Neural crest cell (in vitro differentiated cells): ENCODE measurements at regions not wholly inside any gene's neighbourhood (a gene's known extent, or its start where the extent isn't known, plus 50 kb on each side); places are given as distances from the start of the nearest gene placed in this dataset.

Experiments used
- DNase-seq: peaks from one replicate; pipeline ENCODE4 v3.0.0; 2021; ENCODE audit warnings: low read depth, mixed read lengths, low spot score
- H3K27ac Mint-ChIP-seq: one replicate; pipeline ENCODE4 v1.8.0; 2021; ENCODE audit warnings: mild to moderate bottlenecking, mixed read lengths; ENCODE audit not compliant: unreplicated experiment
- H3K27me3 Mint-ChIP-seq: 2 replicates; pipeline ENCODE4 v1.8.0; 2021; ENCODE audit warnings: low read depth, mild to moderate bottlenecking, mixed read lengths
- H3K36me3 Mint-ChIP-seq: 2 replicates; pipeline ENCODE4 v1.8.0; 2021; ENCODE audit warnings: low read depth, mild to moderate bottlenecking, mixed read lengths
- H3K4me1 Mint-ChIP-seq: 2 replicates; pipeline ENCODE4 v1.8.0; 2021; ENCODE audit warnings: mixed read lengths
- H3K4me3 Mint-ChIP-seq: one replicate; pipeline ENCODE4 v1.8.0; 2021; ENCODE audit warnings: mild to moderate bottlenecking, mixed read lengths
- H3K9me3 Mint-ChIP-seq: 2 replicates; pipeline ENCODE4 v1.8.0; 2021; ENCODE audit warnings: mixed read lengths
- TF ChIP-seq, protein P1 (sequence below): fragments of 200-600 bp; sonication (generic); conservative IDR thresholded peaks from 2 replicates; pipeline ENCODE4 v1.5.0; 2021; ENCODE audit warnings: antibody characterized with exemption, mild to moderate bottlenecking

DNA sequence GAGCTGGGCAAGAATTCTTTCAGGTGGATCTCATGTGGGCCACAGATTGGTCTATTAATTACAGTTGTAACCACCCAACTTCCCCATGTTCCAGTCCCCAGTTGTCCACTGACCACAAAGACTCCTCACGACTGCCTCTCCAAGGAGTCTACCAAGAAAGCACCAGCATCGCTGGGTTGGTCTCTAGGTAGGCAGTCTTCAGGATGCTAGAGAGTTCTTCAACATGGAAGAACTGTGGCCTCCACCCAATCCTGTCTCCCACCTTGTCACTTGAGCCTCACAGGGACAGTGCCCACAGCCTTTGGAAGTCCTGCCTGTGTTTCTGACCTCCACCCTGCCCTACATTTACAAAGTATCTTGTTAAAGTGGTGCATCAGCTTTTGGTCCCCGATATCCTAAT, 184.7 kb upstream of the FN1 start:
- H3K27me3 Mint-ChIP-seq: no peaks in the 10 kb centered on the region
- H3K36me3 Mint-ChIP-seq: no peaks in the 10 kb centered on the region
- TF ChIP-seq, protein P1, sequence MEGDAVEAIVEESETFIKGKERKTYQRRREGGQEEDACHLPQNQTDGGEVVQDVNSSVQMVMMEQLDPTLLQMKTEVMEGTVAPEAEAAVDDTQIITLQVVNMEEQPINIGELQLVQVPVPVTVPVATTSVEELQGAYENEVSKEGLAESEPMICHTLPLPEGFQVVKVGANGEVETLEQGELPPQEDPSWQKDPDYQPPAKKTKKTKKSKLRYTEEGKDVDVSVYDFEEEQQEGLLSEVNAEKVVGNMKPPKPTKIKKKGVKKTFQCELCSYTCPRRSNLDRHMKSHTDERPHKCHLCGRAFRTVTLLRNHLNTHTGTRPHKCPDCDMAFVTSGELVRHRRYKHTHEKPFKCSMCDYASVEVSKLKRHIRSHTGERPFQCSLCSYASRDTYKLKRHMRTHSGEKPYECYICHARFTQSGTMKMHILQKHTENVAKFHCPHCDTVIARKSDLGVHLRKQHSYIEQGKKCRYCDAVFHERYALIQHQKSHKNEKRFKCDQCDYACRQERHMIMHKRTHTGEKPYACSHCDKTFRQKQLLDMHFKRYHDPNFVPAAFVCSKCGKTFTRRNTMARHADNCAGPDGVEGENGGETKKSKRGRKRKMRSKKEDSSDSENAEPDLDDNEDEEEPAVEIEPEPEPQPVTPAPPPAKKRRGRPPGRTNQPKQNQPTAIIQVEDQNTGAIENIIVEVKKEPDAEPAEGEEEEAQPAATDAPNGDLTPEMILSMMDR: no peak
- DNase-seq: no peak
- H3K4me1 Mint-ChIP-seq: peaks cover 21% of the 10 kb centered on the region
- no peak overlapping the region for H3K4me3 Mint-ChIP-seq
- H3K27ac Mint-ChIP-seq: no peak overlapping the region
- no peaks in the 10 kb centered on the region for H3K9me3 Mint-ChIP-seq

DNA sequence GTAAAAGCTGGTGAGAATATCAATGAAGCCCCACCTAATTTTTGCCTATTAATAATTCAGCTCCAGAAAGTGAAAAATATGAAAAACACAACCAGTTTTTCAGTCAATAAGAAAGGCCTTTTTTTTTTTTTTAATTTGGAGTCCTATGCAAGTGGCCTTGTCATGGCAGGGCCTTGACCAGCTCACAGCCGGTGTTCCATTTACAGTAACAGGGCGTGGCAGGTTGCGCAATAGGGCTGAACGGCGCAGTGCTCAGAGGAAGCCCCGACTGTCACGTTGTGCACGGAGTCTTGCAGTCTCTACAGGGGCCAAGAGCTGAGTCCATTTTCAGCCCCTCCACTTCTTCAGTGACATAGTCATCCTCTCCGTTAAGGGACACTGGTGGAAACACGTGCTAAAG, 184.1 kb upstream of the FN1 start:
- H3K36me3 Mint-ChIP-seq: no peaks in the 10 kb centered on the region
- H3K27ac Mint-ChIP-seq: no peak overlapping the region
- no peaks in the 10 kb centered on the region for H3K27me3 Mint-ChIP-seq
- TF ChIP-seq, protein P1: no peak
- H3K4me3 Mint-ChIP-seq: no peak overlapping the region
- H3K4me1 Mint-ChIP-seq: peaks cover 21% of the 10 kb centered on the region
- DNase-seq: no peak
- no peaks in the 10 kb centered on the region for H3K9me3 Mint-ChIP-seq

DNA sequence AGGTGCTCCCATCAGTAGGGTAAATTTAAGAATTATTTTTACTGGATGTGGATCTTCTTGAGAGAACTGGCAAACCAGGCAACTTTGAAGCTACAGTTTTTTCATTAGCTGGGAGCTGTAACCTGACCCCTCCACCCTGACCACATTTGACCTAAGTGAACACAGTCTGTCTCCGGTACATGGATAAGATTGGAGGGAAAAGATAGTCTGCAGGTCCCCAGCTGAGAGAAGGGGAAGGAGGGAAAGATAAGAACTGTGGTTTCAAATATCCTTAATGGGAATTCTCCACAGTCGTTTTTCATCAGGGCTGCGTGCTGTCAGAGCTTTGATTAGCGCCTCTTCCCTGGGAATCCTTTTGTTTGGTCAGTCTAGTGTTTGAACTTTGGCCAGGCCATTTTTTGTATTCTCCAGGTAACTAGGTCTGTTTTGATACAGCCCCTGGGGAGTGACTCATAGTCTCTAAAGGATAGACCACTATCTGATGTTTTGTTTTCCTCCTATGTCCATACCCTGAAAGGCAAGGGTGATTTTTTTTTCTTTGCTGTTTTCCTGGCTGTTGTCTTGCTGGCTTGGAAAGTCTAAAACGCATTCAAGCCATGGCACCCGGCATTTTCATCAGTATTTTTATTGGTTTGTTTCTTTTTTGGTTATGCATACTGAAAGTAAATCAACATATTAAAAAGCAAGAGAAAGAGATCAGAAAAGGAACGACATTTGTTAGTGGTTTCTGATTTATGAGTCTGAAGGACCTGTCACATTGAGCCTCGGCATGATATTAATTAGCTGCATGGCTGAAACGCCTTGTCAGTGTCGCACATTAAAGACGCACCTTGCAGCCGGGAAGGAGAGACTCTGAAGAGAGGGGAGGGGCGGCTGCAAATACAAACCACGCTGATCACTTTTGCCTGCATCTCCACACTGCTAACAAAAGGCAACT, 183.4 kb upstream of the FN1 start:
- H3K4me1 Mint-ChIP-seq: peaks cover 21% of the 10 kb centered on the region
- no peaks in the 10 kb centered on the region for H3K9me3 Mint-ChIP-seq
- no peak for DNase-seq
- H3K36me3 Mint-ChIP-seq: no peaks in the 10 kb centered on the region
- peak overlapping the region; percentile 51 for H3K4me3 Mint-ChIP-seq
- no peak overlapping the region for H3K27ac Mint-ChIP-seq
- H3K27me3 Mint-ChIP-seq: no peaks in the 10 kb centered on the region
- TF ChIP-seq, protein P1: no peak

DNA sequence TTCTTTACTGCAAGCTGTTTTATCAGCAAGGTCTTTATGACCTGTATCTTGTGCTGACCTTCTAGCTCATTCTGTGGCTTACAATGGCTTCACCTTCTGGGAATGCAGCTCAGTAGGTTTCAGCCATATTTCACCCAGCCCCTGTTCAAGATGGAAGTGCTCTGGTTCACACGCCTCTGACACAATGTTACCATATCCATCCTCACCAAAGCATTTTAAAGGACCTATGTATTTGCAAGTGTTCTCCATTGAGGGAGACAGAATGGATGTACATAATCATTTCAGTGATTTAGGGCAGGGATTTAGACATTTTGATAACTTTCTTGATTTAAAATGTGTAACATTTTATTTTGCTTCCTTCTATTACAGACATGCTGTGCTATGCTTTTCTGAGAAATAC, 182.3 kb upstream of the FN1 start:
- Mint-ChIP-seq H3K4me1 (peaks cover 24% of the 10 kb centered on the region), H3K36me3 (no peaks in the 10 kb centered on the region), H3K27me3 (no peaks in the 10 kb centered on the region), H3K9me3 (no peaks in the 10 kb centered on the region), H3K4me3 (no peak overlapping the region), H3K27ac (no peak overlapping the region)
- no peak for DNase-seq
- TF ChIP-seq, protein P1: no peak

DNA sequence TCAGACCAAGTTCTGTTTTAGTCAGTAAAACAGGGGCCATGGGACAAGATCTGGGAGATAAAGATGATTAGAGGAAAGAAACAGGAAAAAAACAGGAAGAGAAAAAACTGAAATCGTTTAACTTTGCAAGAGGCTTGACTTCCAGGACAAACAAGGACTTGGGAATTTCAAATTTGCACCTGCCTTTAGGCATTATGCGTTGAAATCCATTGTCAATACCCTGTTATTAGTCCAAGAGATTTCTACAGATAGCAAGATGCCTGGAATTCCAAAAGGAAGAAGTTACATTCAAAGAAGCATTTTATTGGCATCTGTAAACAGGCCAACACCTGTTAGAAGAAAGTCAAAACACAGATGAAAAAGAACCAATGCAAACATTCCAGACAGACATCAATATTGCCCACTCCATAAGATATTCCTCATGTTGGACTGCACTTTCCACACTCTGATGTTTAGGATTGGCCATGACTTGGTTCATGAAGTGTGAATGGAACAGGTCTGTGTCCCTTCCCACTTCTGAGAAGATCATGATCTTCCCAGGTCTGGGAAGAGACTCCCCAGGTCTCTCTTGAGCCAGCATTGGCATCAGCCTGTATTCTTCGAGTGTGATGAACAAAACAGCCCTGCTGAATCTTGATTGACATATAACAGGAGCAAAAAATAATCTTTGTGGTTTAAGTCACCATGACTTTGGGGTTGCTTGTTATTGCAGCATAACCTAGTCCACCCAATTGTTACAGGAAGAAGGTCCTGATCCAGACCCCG, 181.4 kb upstream of the FN1 start:
- no peak for DNase-seq
- Mint-ChIP-seq H3K4me1 (peaks cover 28% of the 10 kb centered on the region), H3K27ac (no peak overlapping the region), H3K4me3 (no peak overlapping the region), H3K27me3 (no peaks in the 10 kb centered on the region), H3K9me3 (no peaks in the 10 kb centered on the region), H3K36me3 (no peaks in the 10 kb centered on the region)
- TF ChIP-seq, protein P1: no peak
